Pulmonary artery endothelial cell (primary cell): ENCODE measurements at regions not wholly inside any gene's neighbourhood (a gene's known extent, or its start where the extent isn't known, plus 50 kb on each side); places are given as distances from the start of the nearest gene placed in this dataset.

Experiments used
- DNase-seq: peaks from one replicate; pipeline ENCODE4 v3.0.0-alpha.2; 2011; ENCODE audit warnings: low read depth, low spot score

- peak; percentile 87 for DNase-seq
Measured at GRCh38 chr2:54360055-54360792, 95.9 kb upstream of the SPTBN1 start.

GRCh38 chr2:54364409-54364808 lies 91.7 kb upstream of the SPTBN1 start:
- no peak for DNase-seq

- DNase-seq, result no peak
Measured at GRCh38 chr2:54365661-54366060, 90.5 kb upstream of the SPTBN1 start.

GRCh38 chr2:54366487-54367280 lies 89.4 kb upstream of the SPTBN1 start:
- no peak for DNase-seq

GRCh38 chr2:54370405-54371104 lies 85.6 kb upstream of the SPTBN1 start:
- DNase-seq, result no peak

- no peak for DNase-seq
Measured at GRCh38 chr2:54371460-54372065, 84.6 kb upstream of the SPTBN1 start.

GRCh38 chr2:54372361-54372760 lies 83.8 kb upstream of the SPTBN1 start:
- DNase-seq, result no peak

GRCh38 chr2:54373855-54374254 lies 82.3 kb upstream of the SPTBN1 start:
- no peak for DNase-seq

GRCh38 chr2:54374591-54375364 lies 81.3 kb upstream of the SPTBN1 start:
- no peak for DNase-seq

GRCh38 chr2:54377451-54377850 lies 78.7 kb upstream of the SPTBN1 start:
- DNase-seq, result no peak

- DNase-seq, result no peak
Measured at GRCh38 chr2:54377901-54378493, 78.1 kb upstream of the SPTBN1 start.

GRCh38 chr2:54380670-54381069 lies 75.5 kb upstream of the SPTBN1 start:
- DNase-seq, result no peak

- no peak for DNase-seq
Measured at GRCh38 chr2:54381293-54381692, 74.8 kb upstream of the SPTBN1 start.

GRCh38 chr2:54382601-54383000 lies 73.5 kb upstream of the SPTBN1 start:
- no peak for DNase-seq

GRCh38 chr2:54384301-54385203 lies 71.6 kb upstream of the SPTBN1 start:
- no peak for DNase-seq

GRCh38 chr2:54385271-54385670 lies 70.9 kb upstream of the SPTBN1 start:
- no peak for DNase-seq

- no peak for DNase-seq
Measured at GRCh38 chr2:54386585-54386984, 69.5 kb upstream of the SPTBN1 start.

- DNase-seq, result no peak
Measured at GRCh38 chr2:54387059-54387991, 68.8 kb upstream of the SPTBN1 start.

GRCh38 chr2:54388076-54388475 lies 68.1 kb upstream of the SPTBN1 start:
- DNase-seq, result no peak
